Smooth muscle cell (in vitro differentiated cells): ENCODE measurements at regions not wholly inside any gene's neighbourhood (a gene's known extent, or its start where the extent isn't known, plus 50 kb on each side); places are given as distances from the start of the nearest gene placed in this dataset.

ENCODE experiments used
- DNase-seq: peaks from one replicate; lab custom pipeline; 2025; ENCODE audit not compliant: unreplicated experiment; lab: John Stamatoyannopoulos, UW
- H2AFZ ChIP-seq: fragments of 200-600 bp; sonication (generic); 2 replicates; pipeline ENCODE4 v1.6.0; 2016; ENCODE audit warnings: antibody characterized with exemption, low read depth, mild to moderate bottlenecking
- H3F3A ChIP-seq: fragments of 200-600 bp; sonication (generic); 2 replicates; pipeline ENCODE4 v1.6.0; 2017; ENCODE audit warnings: antibody characterized with exemption, low read depth
- H3K27ac ChIP-seq: fragments of 200-600 bp; sonication (generic); 2 replicates; pipeline ENCODE4 v1.5.1; 2016; ENCODE audit warnings: low read depth, mild to moderate bottlenecking
- H3K27me3 ChIP-seq: fragments of 200-600 bp; sonication (generic); 2 replicates; pipeline ENCODE4 v1.6.1; 2016; ENCODE audit warnings: low read depth, mild to moderate bottlenecking
- H3K36me3 ChIP-seq: fragments of 200-600 bp; sonication (generic); 2 replicates; pipeline ENCODE4 v1.5.1; 2016; ENCODE audit warnings: low read depth
- H3K4me1 ChIP-seq: fragments of 200-600 bp; sonication (generic); 2 replicates; pipeline ENCODE4 v1.5.1; 2016; ENCODE audit warnings: low read depth
- H3K4me2 ChIP-seq: fragments of 200-600 bp; sonication (generic); 2 replicates; pipeline ENCODE4 v1.6.0; 2016; ENCODE audit warnings: mild to moderate bottlenecking
- H3K4me3 ChIP-seq: fragments of 200-600 bp; sonication (generic); 2 replicates; pipeline ENCODE4 v1.5.1; 2016; ENCODE audit warnings: mild to moderate bottlenecking
- H3K79me2 ChIP-seq: fragments of 200-600 bp; sonication (generic); 2 replicates; pipeline ENCODE4 v1.6.0; 2016; ENCODE audit warnings: low read depth, mild to moderate bottlenecking
- H3K9ac ChIP-seq: fragments of 200-600 bp; sonication (generic); 2 replicates; pipeline ENCODE4 v1.6.0; 2016; ENCODE audit warnings: low read depth
- H3K9me3 ChIP-seq: fragments of 200-600 bp; sonication (generic); replicated peaks from 2 replicates; pipeline ENCODE4 v1.5.1; 2016; ENCODE audit warnings: low read depth
- H4K20me1 ChIP-seq: fragments of 200-600 bp; sonication (generic); 2 replicates; pipeline ENCODE4 v1.6.0; 2016; ENCODE audit warnings: low read depth
- CTCF ChIP-seq: fragments of 200-600 bp; sonication (generic); IDR thresholded peaks from 2 replicates; pipeline ENCODE4 v1.5.1; 2017; ENCODE audit warnings: borderline replicate concordance, mild to moderate bottlenecking, antibody characterized with exemption; ENCODE audit not compliant: insufficient read depth, poor library complexity, severe bottlenecking
- WGBS: methylation state at CpG from one replicate; pipeline ENCODE4 v1.1.7; 2016; ENCODE audit warnings: low lambda C conversion rate; 5-methylcytosine and 5-hydroxymethylcytosine counted together

DNA sequence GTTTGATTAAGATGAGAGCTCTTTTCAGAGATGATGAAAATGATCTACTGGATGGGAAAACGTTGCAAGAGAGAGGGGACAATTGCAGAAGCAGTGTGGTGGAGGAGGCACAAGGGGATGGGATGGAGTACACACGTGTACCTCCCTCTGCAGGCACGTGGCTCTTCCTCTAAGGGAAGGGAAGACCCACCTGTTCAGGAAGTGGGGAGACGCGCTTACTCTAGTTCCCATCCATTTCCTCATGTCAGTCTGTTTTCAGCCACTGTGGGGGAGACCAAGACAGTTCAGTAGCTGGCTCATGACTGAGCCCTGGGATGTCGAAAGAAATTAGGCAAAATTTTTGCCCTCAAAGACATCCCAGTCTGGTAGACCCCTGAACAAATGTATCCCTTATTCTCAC lies 619.2 kb upstream of the CLINT1 start:
- WGBS: 90% methylated on average over 6 of the region's 6 CpGs
- H3K27ac ChIP-seq: no peak overlapping the region

GRCh38 chr5:158477214-158477613 lies 618.3 kb upstream of the CLINT1 start:
- peaks cover 10% of the 10 kb centered on the region for H3K27me3 ChIP-seq
- no peak overlapping the region for H2AFZ ChIP-seq
- H3K4me1 ChIP-seq: no peaks in the 10 kb centered on the region
- H4K20me1 ChIP-seq: no peaks in the 10 kb centered on the region
- H3K27ac ChIP-seq: no peak overlapping the region
- TF ChIP-seq CTCF: no peak
- no peaks in the 10 kb centered on the region for H3K36me3 ChIP-seq
- no peak overlapping the region for H3K4me2 ChIP-seq
- H3F3A ChIP-seq: no peaks in the 10 kb centered on the region
- H3K9me3 ChIP-seq: no peaks in the 10 kb centered on the region
- DNase-seq: no peak
- no peak overlapping the region for H3K9ac ChIP-seq
- WGBS: 84% methylated on average over 3 of the region's 3 CpGs
- H3K79me2 ChIP-seq: no peaks in the 10 kb centered on the region
- H3K4me3 ChIP-seq: no peak overlapping the region

More for the DNA sequence above, 619.2 kb upstream of the CLINT1 start:
- Histone ChIP-seq H3K4me3 (no peak overlapping the region), H3K27me3 (peaks cover 10% of the 10 kb centered on the region), H3K4me2 (no peak overlapping the region), H3K79me2 (no peaks in the 10 kb centered on the region), H3K9me3 (no peaks in the 10 kb centered on the region), H3K4me1 (peaks cover 4% of the 10 kb centered on the region), H2AFZ (no peak overlapping the region), H3F3A (no peaks in the 10 kb centered on the region), H4K20me1 (no peaks in the 10 kb centered on the region), H3K9ac (no peak overlapping the region), H3K36me3 (no peaks in the 10 kb centered on the region)
- no peak for TF ChIP-seq CTCF
- no peak for DNase-seq

GRCh38 chr5:158473016-158473635 lies 614.2 kb upstream of the CLINT1 start:
- Histone ChIP-seq H3K79me2 (no peaks in the 10 kb centered on the region), H3K4me1 (no peaks in the 10 kb centered on the region), H3K27ac (no peak overlapping the region), H3F3A (no peaks in the 10 kb centered on the region), H3K4me2 (no peak overlapping the region), H3K9ac (no peak overlapping the region), H3K9me3 (no peaks in the 10 kb centered on the region), H3K27me3 (peaks cover 5% of the 10 kb centered on the region), H3K4me3 (no peak overlapping the region), H4K20me1 (no peaks in the 10 kb centered on the region), H3K36me3 (no peaks in the 10 kb centered on the region), H2AFZ (no peak overlapping the region)
- WGBS: 88% methylated on average over 4 of the region's 4 CpGs
- TF ChIP-seq CTCF: no peak
- DNase-seq: no peak

GRCh38 chr5:158471535-158471924 lies 612.6 kb upstream of the CLINT1 start:
- H3K4me2 ChIP-seq: no peak overlapping the region
- no peak for TF ChIP-seq CTCF
- no peak for DNase-seq
- peaks cover 2% of the 10 kb centered on the region for H3K27me3 ChIP-seq
- no peaks in the 10 kb centered on the region for H3K79me2 ChIP-seq
- no peak overlapping the region for H2AFZ ChIP-seq
- H4K20me1 ChIP-seq: no peaks in the 10 kb centered on the region
- no peak overlapping the region for H3K4me3 ChIP-seq
- no peaks in the 10 kb centered on the region for H3K9me3 ChIP-seq
- no peaks in the 10 kb centered on the region for H3K4me1 ChIP-seq
- H3F3A ChIP-seq: no peaks in the 10 kb centered on the region
- 58% methylated on average over 2 of the region's 2 CpGs for WGBS
- no peaks in the 10 kb centered on the region for H3K36me3 ChIP-seq
- H3K9ac ChIP-seq: no peak overlapping the region
- H3K27ac ChIP-seq: no peak overlapping the region
